DMS 273 (cell line): ENCODE measurements at regions not wholly inside any gene's neighbourhood (a gene's known extent, or its start where the extent isn't known, plus 50 kb on each side); places are given as distances from the start of the nearest gene placed in this dataset.

Experiments used
- DNase-seq: peaks from one replicate; lab custom pipeline; 2025; ENCODE audit not compliant: unreplicated experiment; lab: John Stamatoyannopoulos, UW

GRCh38 chr3:187822402-187822801 is 77.1 kb upstream of the BCL6 start:
- no peak for DNase-seq

- DNase-seq = no peak
These were observed 78.5 kb upstream of the BCL6 start for GRCh38 chr3:187823746-187824145.

- DNase-seq = no peak
These were observed 82.5 kb upstream of the BCL6 start for GRCh38 chr3:187827723-187828122.

- DNase-seq = no peak
These were observed 83.5 kb upstream of the BCL6 start for GRCh38 chr3:187828579-187829452.

GRCh38 chr3:187830181-187830580 is 84.9 kb upstream of the BCL6 start:
- DNase-seq = no peak

GRCh38 chr3:187831125-187832051 is 86.1 kb upstream of the BCL6 start:
- peak; percentile 12 for DNase-seq

GRCh38 chr3:187832202-187832601 is 86.9 kb upstream of the BCL6 start:
- no peak for DNase-seq

- DNase-seq = no peak
These were observed 88.1 kb upstream of the BCL6 start for GRCh38 chr3:187833375-187833774.

- no peak for DNase-seq
These were observed 88.7 kb upstream of the BCL6 start for GRCh38 chr3:187833799-187834578.

- no peak for DNase-seq
These were observed 91.8 kb upstream of the BCL6 start for GRCh38 chr3:187836823-187837770.

GRCh38 chr3:187838016-187838540 is 92.8 kb upstream of the BCL6 start:
- DNase-seq = no peak

GRCh38 chr3:187839422-187839821 is 94.2 kb upstream of the BCL6 start:
- DNase-seq = no peak

GRCh38 chr3:187840856-187841255 is 95.6 kb upstream of the BCL6 start:
- no peak for DNase-seq

GRCh38 chr3:187841560-187841959 is 96.3 kb upstream of the BCL6 start:
- DNase-seq = no peak

- no peak for DNase-seq
These were observed 98.4 kb upstream of the BCL6 start for GRCh38 chr3:187843654-187844053.

GRCh38 chr3:187844708-187845107 is 99.4 kb upstream of the BCL6 start:
- DNase-seq = no peak

- no peak for DNase-seq
These were observed 100.6 kb upstream of the BCL6 start for GRCh38 chr3:187845826-187846225.

- DNase-seq = no peak
These were observed 103.1 kb upstream of the BCL6 start for GRCh38 chr3:187848401-187848800.

GRCh38 chr3:187849016-187849654 is 103.9 kb upstream of the BCL6 start:
- no peak for DNase-seq
